Stimulated activated effector memory CD8-positive, alpha-beta T cell treated with anti-CD3 and anti-CD28 coated beads, Interleukin-12 subunit alpha, Interleukin-12 subunit beta, amount 100 ng/mL, for 72 hours (primary cell): ENCODE measurements at regions not wholly inside any gene's neighbourhood (a gene's known extent, or its start where the extent isn't known, plus 50 kb on each side); places are given as distances from the start of the nearest gene placed in this dataset.
"Not testable (repeated sequence)": the region's sequence is repeated elsewhere in the genome, so short reads cannot be mapped to it uniquely, and the experiment has no call there.

ENCODE experiments used
- ATAC-seq: fragments of 150-1000 bp; cut with Tn5 transposase; 2 replicates; pipeline ENCODE4 v1.10.0; 2021
- DNase-seq, 2 donors: peaks; one replicate each; pipeline ENCODE4 v3.0.0; 2021 to 2022; ENCODE audit warnings: low spot score in 2 of 2
- H3K27ac Mint-ChIP-seq: one replicate; pipeline ENCODE4 v1.8.0; 2022; ENCODE audit warnings: mild to moderate bottlenecking, mixed read lengths
- H3K36me3 Mint-ChIP-seq: one replicate; pipeline ENCODE4 v1.8.0; 2022; ENCODE audit warnings: mild to moderate bottlenecking, mixed read lengths
- H3K4me1 Mint-ChIP-seq: one replicate; pipeline ENCODE4 v1.8.0; 2022; ENCODE audit warnings: mixed read lengths
- H3K4me3 Mint-ChIP-seq: one replicate; pipeline ENCODE4 v1.8.0; 2022; ENCODE audit warnings: mild to moderate bottlenecking, mixed read lengths
- H3K9me3 Mint-ChIP-seq: one replicate; pipeline ENCODE4 v1.8.0; 2022; ENCODE audit warnings: mixed read lengths

GRCh38 chr5:52255308-52255707 is 532.4 kb upstream of the ITGA1 start:
- Mint-ChIP-seq H3K27ac (no peak overlapping the region), H3K36me3 (no peaks in the 10 kb centered on the region), H3K4me1 (no peaks in the 10 kb centered on the region), H3K4me3 (no peak overlapping the region), H3K9me3 (peaks cover 4% of the 10 kb centered on the region)
- DNase-seq (no peak), ATAC-seq (no peak)

GRCh38 chr5:52262844-52263243 is 524.9 kb upstream of the ITGA1 start:
- H3K9me3 Mint-ChIP-seq, result no peaks in the 10 kb centered on the region
- no peaks in the 10 kb centered on the region for H3K36me3 Mint-ChIP-seq
- H3K27ac Mint-ChIP-seq, result no peak overlapping the region
- DNase-seq (no peak), ATAC-seq (no peak)
- H3K4me1 Mint-ChIP-seq, result no peaks in the 10 kb centered on the region
- H3K4me3 Mint-ChIP-seq, result no peak overlapping the region

GRCh38 chr5:52269401-52269800 is 518.3 kb upstream of the ITGA1 start:
- no peak for DNase-seq
- Mint-ChIP-seq H3K27ac (no peak overlapping the region), H3K4me1 (no peaks in the 10 kb centered on the region), H3K36me3 (no peaks in the 10 kb centered on the region), H3K4me3 (no peak overlapping the region), H3K9me3 (peaks cover 6% of the 10 kb centered on the region)
- ATAC-seq, result no peak

GRCh38 chr5:52269859-52270258 is 517.9 kb upstream of the ITGA1 start:
- DNase-seq (no peak), ATAC-seq (no peak)
- Mint-ChIP-seq H3K27ac (no peak overlapping the region), H3K9me3 (peaks cover 6% of the 10 kb centered on the region), H3K4me3 (no peak overlapping the region), H3K4me1 (no peaks in the 10 kb centered on the region), H3K36me3 (no peaks in the 10 kb centered on the region)

- H3K9me3 Mint-ChIP-seq, result peaks cover 6% of the 10 kb centered on the region
- H3K27ac Mint-ChIP-seq, result no peak overlapping the region
- ATAC-seq, result no peak
- no peak for DNase-seq
- no peaks in the 10 kb centered on the region for H3K36me3 Mint-ChIP-seq
- no peaks in the 10 kb centered on the region for H3K4me1 Mint-ChIP-seq
- no peak overlapping the region for H3K4me3 Mint-ChIP-seq
Measured at GRCh38 chr5:52275639-52276038, 512.1 kb upstream of the ITGA1 start.

GRCh38 chr5:52277101-52277500 is 510.6 kb upstream of the ITGA1 start:
- Mint-ChIP-seq H3K36me3 (no peaks in the 10 kb centered on the region), H3K9me3 (peaks cover 5% of the 10 kb centered on the region), H3K4me1 (no peaks in the 10 kb centered on the region), H3K27ac (no peak overlapping the region), H3K4me3 (no peak overlapping the region)
- DNase-seq, result no peak
- no peak for ATAC-seq

- Mint-ChIP-seq H3K36me3 (no peaks in the 10 kb centered on the region), H3K4me3 (no peak overlapping the region), H3K9me3 (peaks cover 2% of the 10 kb centered on the region), H3K27ac (no peak overlapping the region), H3K4me1 (no peaks in the 10 kb centered on the region)
- DNase-seq (no peak), ATAC-seq (no peak)
Measured at GRCh38 chr5:52282647-52283046, 505.1 kb upstream of the ITGA1 start.

- ATAC-seq, result no peak
Measured at GRCh38 chr5:52283221-52283620, 504.5 kb upstream of the ITGA1 start.

GRCh38 chr5:52300703-52301372 is 486.9 kb upstream of the ITGA1 start:
- no peak for DNase-seq
- Mint-ChIP-seq H3K4me1 (no peaks in the 10 kb centered on the region), H3K27ac (no peak overlapping the region), H3K9me3 (peaks cover 14% of the 10 kb centered on the region), H3K4me3 (no peak overlapping the region), H3K36me3 (no peaks in the 10 kb centered on the region)
- ATAC-seq, result no peak

More at GRCh38 chr5:52283221-52283620, 504.5 kb upstream of the ITGA1 start:
- no peaks in the 10 kb centered on the region for H3K4me1 Mint-ChIP-seq
- no peaks in the 10 kb centered on the region for H3K36me3 Mint-ChIP-seq
- no peak overlapping the region for H3K4me3 Mint-ChIP-seq
- H3K27ac Mint-ChIP-seq, result no peak overlapping the region
- no peak for DNase-seq
- peaks cover 2% of the 10 kb centered on the region for H3K9me3 Mint-ChIP-seq

GRCh38 chr5:52304816-52305215 is 482.9 kb upstream of the ITGA1 start:
- H3K4me3 Mint-ChIP-seq, H3K36me3 Mint-ChIP-seq, ATAC-seq, H3K27ac Mint-ChIP-seq, DNase-seq, H3K4me1 Mint-ChIP-seq: not testable (repeated sequence)
- peaks cover 17% of the 10 kb centered on the region for H3K9me3 Mint-ChIP-seq

GRCh38 chr5:52328220-52328806 is 459.4 kb upstream of the ITGA1 start:
- Mint-ChIP-seq H3K4me1 (no peaks in the 10 kb centered on the region), H3K36me3 (no peaks in the 10 kb centered on the region), H3K27ac (no peak overlapping the region), H3K4me3 (no peak overlapping the region), H3K9me3 (peaks cover 4% of the 10 kb centered on the region)
- DNase-seq, result no peak
- ATAC-seq, result no peak

- Mint-ChIP-seq H3K4me1 (no peaks in the 10 kb centered on the region), H3K9me3 (peaks cover 4% of the 10 kb centered on the region), H3K4me3 (no peak overlapping the region), H3K27ac (no peak overlapping the region), H3K36me3 (no peaks in the 10 kb centered on the region)
- ATAC-seq (no peak), DNase-seq (no peak)
Measured at GRCh38 chr5:52331725-52332124, 456.0 kb upstream of the ITGA1 start.

GRCh38 chr5:52334367-52334766 is 453.3 kb upstream of the ITGA1 start:
- no peak for ATAC-seq
- H3K9me3 Mint-ChIP-seq, result peaks cover 5% of the 10 kb centered on the region
- no peaks in the 10 kb centered on the region for H3K36me3 Mint-ChIP-seq
- no peak for DNase-seq
- no peak overlapping the region for H3K4me3 Mint-ChIP-seq
- no peaks in the 10 kb centered on the region for H3K4me1 Mint-ChIP-seq
- no peak overlapping the region for H3K27ac Mint-ChIP-seq

GRCh38 chr5:52339285-52339684 is 448.4 kb upstream of the ITGA1 start:
- no peaks in the 10 kb centered on the region for H3K36me3 Mint-ChIP-seq
- no peak for ATAC-seq
- no peak for DNase-seq
- no peak overlapping the region for H3K4me3 Mint-ChIP-seq
- no peak overlapping the region for H3K27ac Mint-ChIP-seq
- H3K9me3 Mint-ChIP-seq, result peaks cover 4% of the 10 kb centered on the region
- H3K4me1 Mint-ChIP-seq, result no peaks in the 10 kb centered on the region

GRCh38 chr5:52342361-52342760 is 445.4 kb upstream of the ITGA1 start:
- peaks cover 4% of the 10 kb centered on the region for H3K9me3 Mint-ChIP-seq
- DNase-seq (no peak), ATAC-seq (no peak)
- H3K36me3 Mint-ChIP-seq, result no peaks in the 10 kb centered on the region
- H3K4me1 Mint-ChIP-seq, result no peaks in the 10 kb centered on the region
- H3K4me3 Mint-ChIP-seq, result no peak overlapping the region
- no peak overlapping the region for H3K27ac Mint-ChIP-seq

GRCh38 chr5:52356311-52356918 is 431.3 kb upstream of the ITGA1 start:
- H3K36me3 Mint-ChIP-seq, result no peaks in the 10 kb centered on the region
- no peak overlapping the region for H3K4me3 Mint-ChIP-seq
- DNase-seq, result no peak
- no peaks in the 10 kb centered on the region for H3K4me1 Mint-ChIP-seq
- peaks cover 3% of the 10 kb centered on the region for H3K9me3 Mint-ChIP-seq
- no peak overlapping the region for H3K27ac Mint-ChIP-seq
- no peak for ATAC-seq
